Large intestine (tissue), 3 donors: ENCODE measurements at regions not wholly inside any gene's neighbourhood (a gene's known extent, or its start where the extent isn't known, plus 50 kb on each side); places are given as distances from the start of the nearest gene placed in this dataset.
"Not testable (repeated sequence)": the region's sequence is repeated elsewhere in the genome, so short reads cannot be mapped to it uniquely, and the experiment has no call there.

Experiments
- DNase-seq, 2 donors: peaks; one replicate each; pipeline versions ENCODE4 v3.0.0 to v3.0.0-alpha.2; 2013
- H3K27ac ChIP-seq: one replicate; pipeline ENCODE4 v1.5.1; 2013; ENCODE audit warnings: low read length
- H3K27me3 ChIP-seq: 2 replicates; pipeline ENCODE4 v1.6.1; 2013; ENCODE audit warnings: low read length; ENCODE audit not compliant: control insufficient read depth, insufficient read depth
- H3K36me3 ChIP-seq: 2 replicates; pipeline ENCODE4 v1.6.1; 2013; ENCODE audit warnings: low read length; ENCODE audit not compliant: control insufficient read depth, insufficient read depth
- H3K4me1 ChIP-seq: one replicate; pipeline ENCODE4 v1.6.1; 2013; ENCODE audit warnings: low read length; ENCODE audit not compliant: control insufficient read depth, insufficient read depth
- H3K4me3 ChIP-seq: one replicate; pipeline ENCODE4 v1.5.1; 2013; ENCODE audit warnings: low read length
- H3K9me3 ChIP-seq: one replicate; pipeline ENCODE4 v1.6.1; 2013; ENCODE audit warnings: mild to moderate bottlenecking, low read depth, low read length, moderate library complexity; ENCODE audit not compliant: control insufficient read depth
- WGBS: methylation state at CpG from one replicate; pipeline ENCODE4 v1.1.5; 2013; ENCODE audit warnings: low lambda C conversion rate; ENCODE audit not compliant: insufficient coverage; 5-methylcytosine and 5-hydroxymethylcytosine counted together

DNA sequence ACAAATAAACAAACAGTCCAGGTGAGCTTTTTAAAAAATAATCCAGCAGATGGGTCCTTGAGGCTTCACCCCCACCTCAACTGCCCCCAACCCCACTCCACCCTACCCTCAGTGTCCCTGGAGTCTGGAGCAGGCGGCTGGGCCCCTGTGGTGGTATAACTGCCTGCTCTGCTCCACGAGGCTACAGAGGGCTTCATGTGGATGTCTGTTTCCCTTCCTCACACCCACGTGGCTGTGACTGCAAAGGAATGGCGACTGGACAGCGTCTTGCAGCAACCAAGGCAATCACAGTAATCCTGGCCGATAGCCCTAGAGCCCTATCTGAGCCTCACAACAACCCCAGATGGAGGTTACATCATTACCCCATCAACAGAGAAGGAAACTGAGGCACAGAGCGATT lies 76.5 kb downstream of the SLC2A10 start:
- no peak overlapping the region for H3K4me3 ChIP-seq
- WGBS = no CpG with 5 or more reads among the region's 7 CpGs

DNA sequence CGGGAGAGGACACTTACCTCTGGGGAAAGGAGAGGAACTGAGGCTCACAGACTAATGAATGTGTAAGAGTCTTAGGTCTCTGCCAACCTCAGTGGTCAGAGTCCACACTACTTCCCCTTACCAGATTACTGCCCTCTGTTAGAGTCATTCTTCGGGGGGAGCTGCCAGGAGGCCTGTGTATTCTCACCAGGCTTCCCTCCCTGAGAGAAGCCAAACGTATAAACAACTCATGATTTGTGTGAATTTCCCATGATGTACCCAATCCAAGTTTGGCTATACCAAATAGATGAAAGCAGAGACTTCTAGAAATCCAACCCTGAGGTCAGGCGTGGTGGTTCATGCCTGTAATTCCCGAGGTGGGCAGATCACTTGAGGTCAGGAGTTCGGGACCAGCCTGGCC lies 77.1 kb downstream of the SLC2A10 start:
- WGBS = no CpG with 5 or more reads among the region's 6 CpGs
- Histone ChIP-seq H3K4me1 (no peaks in the 10 kb centered on the region), H3K27me3 (peaks cover 9% of the 10 kb centered on the region), H3K36me3 (no peaks in the 10 kb centered on the region), H3K9me3 (peaks cover 5% of the 10 kb centered on the region), H3K27ac (no peak overlapping the region), H3K4me3 (no peak overlapping the region)
- no peak for DNase-seq

More for the DNA sequence above, 76.5 kb downstream of the SLC2A10 start:
- Histone ChIP-seq H3K9me3 (peaks cover 5% of the 10 kb centered on the region), H3K27ac (no peak overlapping the region), H3K36me3 (no peaks in the 10 kb centered on the region), H3K4me1 (no peaks in the 10 kb centered on the region), H3K27me3 (peaks cover 9% of the 10 kb centered on the region)
- DNase-seq = no peak

DNA sequence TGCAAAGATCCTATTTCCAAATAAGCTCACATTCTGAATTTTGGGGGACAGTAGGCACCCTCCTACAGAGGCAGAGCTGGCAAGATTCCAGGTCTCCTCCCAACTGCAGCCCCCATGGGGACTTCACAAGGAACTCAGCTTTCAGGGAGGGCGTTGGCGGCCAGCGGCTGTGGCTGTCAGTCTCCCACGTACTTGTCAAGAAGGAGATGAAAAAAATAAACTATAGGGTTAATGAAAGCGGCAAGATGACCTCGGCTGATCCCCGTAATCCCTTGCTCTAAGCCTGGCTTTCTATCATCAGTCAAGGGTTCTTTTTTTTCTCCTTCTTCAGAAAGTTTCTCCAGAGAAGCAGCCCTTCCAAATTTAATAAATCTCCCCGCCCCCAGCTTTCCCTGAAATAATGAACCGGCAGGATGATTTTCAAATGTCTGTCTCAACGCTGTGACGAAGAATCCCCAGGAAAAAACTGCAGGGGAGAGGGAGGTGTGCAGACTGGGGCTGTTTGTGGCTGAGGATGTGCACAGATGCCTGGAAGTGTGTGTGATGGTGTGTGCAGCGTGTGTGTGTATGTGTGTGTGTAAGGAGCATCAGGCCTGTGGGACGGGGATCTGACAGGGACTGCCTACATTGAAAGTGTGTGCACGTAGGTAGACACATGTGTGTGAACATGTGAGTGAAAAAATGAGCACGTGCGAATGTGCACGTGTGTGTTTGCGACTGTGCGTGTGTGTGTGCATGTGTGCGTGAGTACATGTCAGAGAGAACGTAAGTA lies 78.7 kb downstream of the SLC2A10 start:
- no peaks in the 10 kb centered on the region for H3K36me3 ChIP-seq
- H3K4me1 ChIP-seq = no peaks in the 10 kb centered on the region
- WGBS = 73% methylated on average over 5 of the region's 21 CpGs
- no peak overlapping the region for H3K27ac ChIP-seq
- no peak for DNase-seq
- no peak overlapping the region for H3K4me3 ChIP-seq
- H3K9me3 ChIP-seq = peaks cover 5% of the 10 kb centered on the region
- peaks cover 9% of the 10 kb centered on the region for H3K27me3 ChIP-seq

DNA sequence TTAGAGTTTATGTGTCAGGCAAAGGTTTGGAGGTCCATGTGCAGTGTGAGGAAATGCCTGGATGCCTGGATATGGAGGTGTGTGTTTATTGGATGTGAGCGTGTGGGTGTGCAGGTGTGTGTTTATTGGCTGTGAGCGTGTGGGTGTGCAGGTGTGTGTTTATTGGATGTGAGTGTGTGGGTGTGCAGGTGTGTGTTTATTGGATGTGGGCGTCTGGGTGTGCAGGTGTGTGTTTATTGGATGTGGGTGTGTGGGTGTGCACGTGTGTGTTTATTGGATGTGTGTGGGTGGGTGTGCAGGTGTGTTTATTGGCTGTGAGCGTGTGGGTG lies 79.3 kb downstream of the SLC2A10 start:
- H3K27me3 ChIP-seq, H3K4me3 ChIP-seq, DNase-seq, H3K27ac ChIP-seq, H3K4me1 ChIP-seq, H3K9me3 ChIP-seq, H3K36me3 ChIP-seq: not testable (repeated sequence)
- WGBS = 100% methylated on average over 1 of the region's 5 CpGs

DNA sequence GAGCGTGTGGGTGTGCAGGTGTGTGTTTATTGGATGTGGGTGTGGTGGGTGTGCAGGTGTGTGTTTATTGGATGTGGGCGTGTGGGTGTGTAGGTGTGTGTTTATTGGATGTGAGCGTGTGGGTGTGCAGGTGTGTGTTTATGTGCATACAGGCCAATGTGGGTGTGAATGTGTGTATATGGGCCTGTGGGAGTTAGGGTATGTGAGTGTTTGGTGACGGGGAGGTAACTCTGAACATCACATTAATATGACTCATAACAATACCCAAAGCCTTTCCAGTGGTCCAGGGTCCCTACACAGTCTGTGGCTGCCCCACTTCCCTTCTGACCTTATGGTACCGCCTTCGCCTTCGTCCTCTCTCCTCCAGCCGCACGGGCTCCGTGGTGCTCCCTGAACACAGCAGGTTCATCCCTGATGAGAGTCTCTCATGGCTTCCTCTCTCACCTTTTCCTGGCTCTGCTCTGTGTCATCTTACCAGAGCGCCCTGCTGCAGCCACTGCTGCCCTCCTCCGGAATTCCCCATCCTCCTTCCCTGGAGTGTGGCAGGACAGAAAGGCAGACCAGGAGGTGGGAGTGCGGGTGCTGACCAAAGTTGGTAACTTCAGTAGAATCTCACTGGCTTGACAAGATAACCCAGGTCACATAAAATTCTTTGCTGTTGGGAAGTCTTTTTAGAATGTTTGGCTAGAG lies 80.0 kb downstream of the SLC2A10 start:
- H3K27ac ChIP-seq = no peak overlapping the region
- H3K4me1 ChIP-seq = no peaks in the 10 kb centered on the region
- H3K9me3 ChIP-seq = peaks cover 5% of the 10 kb centered on the region
- DNase-seq = no peak
- peaks cover 9% of the 10 kb centered on the region for H3K27me3 ChIP-seq
- no CpG with 5 or more reads among the region's 13 CpGs for WGBS
- H3K4me3 ChIP-seq = no peak overlapping the region
- H3K36me3 ChIP-seq = no peaks in the 10 kb centered on the region

DNA sequence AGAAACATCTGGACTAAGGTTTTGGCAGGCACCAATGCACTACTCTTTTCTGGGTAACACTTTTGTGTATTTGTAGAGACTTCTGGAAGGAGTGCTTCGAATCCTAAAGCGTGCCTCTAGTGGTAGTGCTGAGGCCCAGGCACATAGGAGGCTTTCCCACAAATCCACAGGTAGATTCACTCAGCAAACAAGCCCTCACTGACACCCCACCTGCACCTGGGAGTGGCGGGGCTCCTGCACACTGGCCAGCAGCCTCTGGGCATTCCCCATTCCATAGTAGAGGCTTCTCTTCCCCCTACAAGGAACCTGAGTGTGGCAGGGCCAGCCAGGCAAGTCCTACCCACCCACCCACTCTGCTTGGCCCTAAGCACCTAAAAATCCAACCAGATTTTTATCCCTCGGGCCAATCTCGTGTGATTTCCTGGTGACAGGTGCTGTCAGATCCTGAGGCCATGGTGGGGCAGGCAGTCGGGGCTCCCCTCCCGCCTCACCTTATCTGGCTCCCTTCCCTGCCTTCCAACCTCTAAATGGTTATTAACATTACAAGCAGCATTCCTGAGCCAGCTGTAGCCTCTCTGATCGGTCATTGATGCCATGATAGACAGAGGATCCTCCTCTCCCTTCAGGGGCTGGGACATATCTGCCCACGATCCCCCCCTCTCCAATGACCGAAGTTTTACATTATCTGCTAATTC lies 82.4 kb downstream of the SLC2A10 start:
- H3K36me3 ChIP-seq = no peaks in the 10 kb centered on the region
- peaks cover 9% of the 10 kb centered on the region for H3K27me3 ChIP-seq
- H3K4me1 ChIP-seq = no peaks in the 10 kb centered on the region
- DNase-seq = no peak
- H3K4me3 ChIP-seq = no peak overlapping the region
- H3K27ac ChIP-seq = no peak overlapping the region
- H3K9me3 ChIP-seq = peaks cover 5% of the 10 kb centered on the region
- no CpG with 5 or more reads among the region's 10 CpGs for WGBS

DNA sequence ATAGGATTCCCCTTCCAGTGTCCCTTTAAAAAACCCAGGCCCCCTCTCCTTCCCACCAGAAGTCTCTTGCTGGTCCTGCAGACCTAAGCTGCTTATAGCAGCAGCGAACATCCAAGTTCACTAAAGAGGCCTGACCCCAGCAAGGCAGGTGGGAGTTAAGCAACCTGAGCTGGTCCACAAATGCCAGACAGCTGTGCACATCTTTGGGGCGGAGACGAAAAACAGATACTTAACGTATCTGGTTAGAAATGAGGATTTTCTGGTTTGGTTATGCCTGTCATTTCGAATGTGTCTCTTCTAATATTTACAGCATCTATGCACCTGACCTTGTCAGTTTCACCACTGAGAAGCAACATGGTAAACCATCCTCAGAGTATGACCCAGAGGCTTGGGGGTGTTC lies 87.8 kb downstream of the SLC2A10 start:
- no CpG with 5 or more reads among the region's 5 CpGs for WGBS
- no peak for DNase-seq
- H3K4me1 ChIP-seq = no peaks in the 10 kb centered on the region
- H3K27ac ChIP-seq = no peak overlapping the region
- peaks cover 15% of the 10 kb centered on the region for H3K27me3 ChIP-seq
- H3K36me3 ChIP-seq = no peaks in the 10 kb centered on the region
- no peak overlapping the region for H3K4me3 ChIP-seq
- H3K9me3 ChIP-seq = no peaks in the 10 kb centered on the region

DNA sequence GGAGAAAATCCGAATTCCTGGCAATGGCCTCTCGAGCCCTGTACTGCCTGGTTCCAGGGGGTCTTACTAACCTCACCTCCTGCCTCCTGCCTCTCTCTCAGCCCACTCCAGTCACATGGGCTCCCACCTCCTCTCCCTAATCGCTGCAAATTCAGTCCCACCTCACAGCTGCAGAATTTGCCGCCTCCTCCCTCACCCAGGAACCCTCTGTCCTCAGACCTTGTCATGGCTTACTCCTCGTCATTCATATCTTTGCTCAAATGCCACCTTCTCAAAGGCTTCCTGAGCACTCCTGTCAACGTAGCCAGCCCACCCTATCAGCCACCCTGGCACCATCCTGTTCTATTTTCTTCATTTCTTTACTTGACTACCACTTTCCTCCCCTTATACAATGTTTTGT lies 89.0 kb downstream of the SLC2A10 start:
- Histone ChIP-seq H3K4me1 (no peaks in the 10 kb centered on the region), H3K9me3 (no peaks in the 10 kb centered on the region), H3K27ac (no peak overlapping the region), H3K27me3 (peaks cover 15% of the 10 kb centered on the region), H3K36me3 (no peaks in the 10 kb centered on the region), H3K4me3 (no peak overlapping the region)
- 85% methylated on average over 2 of the region's 6 CpGs for WGBS
- DNase-seq = no peak

DNA sequence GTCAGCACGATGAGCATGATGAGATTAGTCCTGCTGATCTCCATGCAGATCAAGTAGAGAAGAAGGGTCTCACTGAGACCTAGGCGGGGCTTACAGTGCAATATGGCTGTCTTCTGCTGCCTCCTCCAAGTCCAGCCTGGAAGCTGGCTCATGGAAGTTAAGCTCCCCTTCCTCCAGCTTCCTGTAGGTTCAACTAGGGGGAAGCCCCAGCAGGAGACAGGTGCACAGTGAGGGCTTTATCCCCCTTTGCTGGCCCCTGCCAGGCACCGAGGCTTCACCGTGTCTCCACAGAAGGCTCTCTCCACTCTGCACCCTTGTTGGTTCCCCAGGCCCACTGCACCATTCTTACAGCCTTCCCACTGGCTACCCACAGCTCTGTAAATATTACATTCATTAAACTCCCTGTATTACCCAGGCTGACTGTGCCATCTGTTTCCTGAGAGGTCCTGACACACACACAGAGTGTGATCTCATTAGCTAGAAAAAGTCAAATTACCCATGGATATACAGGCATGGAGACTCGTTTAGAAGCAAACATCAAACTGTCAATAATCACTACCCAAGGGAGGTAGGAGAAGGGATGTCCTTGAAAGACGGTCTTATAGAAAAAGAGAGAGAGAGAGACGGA lies 90.4 kb downstream of the SLC2A10 start:
- no peak overlapping the region for H3K4me3 ChIP-seq
- H3K4me1 ChIP-seq = no peaks in the 10 kb centered on the region
- H3K27me3 ChIP-seq = peaks cover 15% of the 10 kb centered on the region
- WGBS = 33% methylated on average over 2 of the region's 7 CpGs
- DNase-seq = no peak
- H3K9me3 ChIP-seq = no peaks in the 10 kb centered on the region
- no peaks in the 10 kb centered on the region for H3K36me3 ChIP-seq
- no peak overlapping the region for H3K27ac ChIP-seq

DNA sequence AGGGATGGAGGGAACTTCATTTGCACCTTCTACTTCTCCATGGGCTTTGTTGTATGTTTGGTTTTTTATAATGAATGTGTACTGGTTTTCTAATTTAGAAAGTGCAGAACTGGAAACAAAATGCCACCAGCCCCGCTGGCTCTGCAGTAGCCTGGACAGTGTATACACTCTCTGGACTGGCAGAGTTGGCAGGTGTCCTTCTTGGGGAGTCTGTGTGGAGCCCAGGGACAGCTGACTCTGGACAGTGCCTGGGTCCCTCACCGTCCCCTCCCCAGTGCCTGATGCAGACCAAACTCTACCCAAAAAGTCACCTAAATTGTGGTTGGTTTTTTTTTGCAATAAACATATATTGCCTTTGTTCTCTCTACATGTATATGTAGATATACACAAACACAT lies 91.0 kb downstream of the SLC2A10 start:
- H3K27ac ChIP-seq = no peak overlapping the region
- no peaks in the 10 kb centered on the region for H3K36me3 ChIP-seq
- H3K27me3 ChIP-seq = peaks cover 15% of the 10 kb centered on the region
- no peak for DNase-seq
- no peaks in the 10 kb centered on the region for H3K9me3 ChIP-seq
- no CpG with 5 or more reads among the region's 2 CpGs for WGBS
- no peak overlapping the region for H3K4me3 ChIP-seq
- no peaks in the 10 kb centered on the region for H3K4me1 ChIP-seq
